Activated CD8-positive, alpha-beta T cell treated with anti-CD3 and anti-CD28 coated beads, Interleukin-2, amount 10 ng/mL, durations not matched to agents 7 days and 5 days (primary cell): ENCODE measurements at regions not wholly inside any gene's neighbourhood (a gene's known extent, or its start where the extent isn't known, plus 50 kb on each side); places are given as distances from the start of the nearest gene placed in this dataset.
"Not testable (repeated sequence)": the region's sequence is repeated elsewhere in the genome, so short reads cannot be mapped to it uniquely, and the experiment has no call there.

Experiments used
- ATAC-seq: fragments of 150-1000 bp; cut with Tn5 transposase; one replicate; pipeline ENCODE4 v1.10.0; 2021; ENCODE audit warnings: moderate library complexity
- CTCF ChIA-PET: fragments of 350-600 bp; sonication (Branson Sonifier 250); formaldehyde crosslinking; loops from one replicate; lab custom pipeline; 2021; ENCODE audit warnings: antibody characterized with exemption; lab: Charles Lee
- POLR2A ChIA-PET: fragments of 350-600 bp; sonication (Branson Sonifier 250); formaldehyde crosslinking; loops from one replicate; lab custom pipeline; 2021; ENCODE audit warnings: antibody characterized with exemption; lab: Charles Lee
- DNase-seq: peaks from one replicate; pipeline ENCODE4 v3.0.0-alpha.2; 2020
- H3K27ac Mint-ChIP-seq: one replicate; pipeline ENCODE4 v1.8.0; 2021; ENCODE audit warnings: mild to moderate bottlenecking, mixed read lengths
- H3K27me3 Mint-ChIP-seq: one replicate; pipeline ENCODE4 v1.8.0; 2021; ENCODE audit warnings: low read depth, mixed read lengths
- H3K36me3 Mint-ChIP-seq: one replicate; pipeline ENCODE4 v1.8.0; 2021; ENCODE audit warnings: low read depth, mixed read lengths
- H3K4me1 Mint-ChIP-seq: one replicate; pipeline ENCODE4 v1.8.0; 2021; ENCODE audit warnings: low read depth, mixed read lengths
- H3K4me3 Mint-ChIP-seq: one replicate; pipeline ENCODE4 v1.8.0; 2021; ENCODE audit warnings: mild to moderate bottlenecking, mixed read lengths
- H3K9me3 Mint-ChIP-seq: one replicate; pipeline ENCODE4 v1.8.0; 2022; ENCODE audit warnings: mixed read lengths; ENCODE audit not compliant: insufficient read depth

- H3K4me3 Mint-ChIP-seq, CTCF ChIA-PET, H3K36me3 Mint-ChIP-seq, ATAC-seq, DNase-seq, H3K27ac Mint-ChIP-seq, H3K27me3 Mint-ChIP-seq, H3K4me1 Mint-ChIP-seq, POLR2A ChIA-PET, H3K9me3 Mint-ChIP-seq: not testable (repeated sequence)
Observed at GRCh38 chr17:15802917-15803316, 70.8 kb downstream of the TBC1D26 start.

DNA sequence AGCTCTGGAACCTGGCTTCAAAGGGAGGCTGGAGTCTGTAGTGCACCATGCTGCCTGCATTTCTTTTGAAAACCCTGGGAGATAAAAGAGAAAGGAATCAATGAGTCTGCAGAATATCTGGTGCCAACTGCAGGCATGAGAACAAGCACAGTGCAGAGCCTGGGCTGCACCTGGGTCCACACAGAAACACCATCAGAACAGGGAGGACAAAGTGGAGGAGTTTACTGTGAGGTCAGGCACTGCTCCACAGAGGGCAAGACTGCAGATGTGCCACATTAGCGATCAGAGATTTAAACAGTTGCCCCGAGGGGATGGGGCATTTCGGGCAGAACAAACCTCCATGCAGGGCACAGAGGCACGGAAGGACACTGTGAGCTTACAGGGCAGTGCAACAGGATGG lies 74.7 kb downstream of the TBC1D26 start:
- CTCF ChIA-PET, result not testable (repeated sequence)

GRCh38 chr17:15813388-15813787 lies 81.3 kb downstream of the TBC1D26 start:
- H3K4me1 Mint-ChIP-seq, H3K9me3 Mint-ChIP-seq, ATAC-seq, H3K4me3 Mint-ChIP-seq, H3K36me3 Mint-ChIP-seq, POLR2A ChIA-PET, CTCF ChIA-PET, DNase-seq, H3K27me3 Mint-ChIP-seq, H3K27ac Mint-ChIP-seq: not testable (repeated sequence)

More for the DNA sequence above, 74.7 kb downstream of the TBC1D26 start:
- POLR2A ChIA-PET, DNase-seq, ATAC-seq, H3K27ac Mint-ChIP-seq, H3K27me3 Mint-ChIP-seq, H3K36me3 Mint-ChIP-seq, H3K4me1 Mint-ChIP-seq, H3K9me3 Mint-ChIP-seq, H3K4me3 Mint-ChIP-seq: not testable (repeated sequence)

GRCh38 chr17:15814003-15814402 lies 81.9 kb downstream of the TBC1D26 start:
- H3K9me3 Mint-ChIP-seq, H3K27me3 Mint-ChIP-seq, ATAC-seq, H3K4me1 Mint-ChIP-seq, CTCF ChIA-PET, H3K36me3 Mint-ChIP-seq, POLR2A ChIA-PET, H3K27ac Mint-ChIP-seq, H3K4me3 Mint-ChIP-seq, DNase-seq: not testable (repeated sequence)

GRCh38 chr17:15817861-15818260 lies 85.8 kb downstream of the TBC1D26 start:
- DNase-seq, H3K27ac Mint-ChIP-seq, H3K4me1 Mint-ChIP-seq, H3K36me3 Mint-ChIP-seq, POLR2A ChIA-PET, ATAC-seq, H3K27me3 Mint-ChIP-seq, H3K9me3 Mint-ChIP-seq, H3K4me3 Mint-ChIP-seq: not testable (repeated sequence)
- CTCF ChIA-PET, result interaction anchor here (0.7 kb wide), 1 partner anchor 559 kb away, joined by 5 read pairs; no protein-coding TSS in a partner anchor

DNA sequence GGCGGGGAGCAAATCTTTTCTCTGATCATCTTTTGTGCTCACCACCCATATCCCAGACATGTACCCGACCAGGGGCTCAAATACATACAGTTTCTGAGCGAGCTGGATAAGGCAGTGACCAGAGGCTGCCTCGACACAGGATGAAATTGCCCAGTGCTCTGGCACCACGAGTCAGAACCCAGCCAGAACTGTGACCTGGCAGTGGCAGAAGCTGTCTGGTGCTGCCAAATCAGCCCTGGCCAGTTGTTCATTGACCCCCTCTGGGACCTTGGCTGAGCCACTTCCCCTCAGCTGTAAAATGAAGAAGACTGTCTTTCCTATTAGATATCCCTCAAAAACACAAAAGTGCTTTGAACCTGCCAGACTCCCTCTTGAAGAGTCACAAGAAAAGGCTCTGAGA lies 90.2 kb downstream of the TBC1D26 start:
- H3K4me1 Mint-ChIP-seq, DNase-seq, POLR2A ChIA-PET, H3K36me3 Mint-ChIP-seq, H3K9me3 Mint-ChIP-seq, H3K4me3 Mint-ChIP-seq, CTCF ChIA-PET, H3K27ac Mint-ChIP-seq, ATAC-seq: not testable (repeated sequence)
- H3K27me3 Mint-ChIP-seq, result peaks cover 12% of the 10 kb centered on the region

GRCh38 chr17:15828727-15829314 lies 96.7 kb downstream of the TBC1D26 start:
- CTCF ChIA-PET, result interaction anchor here (0.8 to 1.4 kb wide), 5 partner anchors 116 to 173 kb away, joined by 3 to 7 read pairs (median 4); partner anchors contain the start of genes ADORA2B, TTC19 and ZSWIM7
- not testable (repeated sequence) for H3K36me3 Mint-ChIP-seq

DNA sequence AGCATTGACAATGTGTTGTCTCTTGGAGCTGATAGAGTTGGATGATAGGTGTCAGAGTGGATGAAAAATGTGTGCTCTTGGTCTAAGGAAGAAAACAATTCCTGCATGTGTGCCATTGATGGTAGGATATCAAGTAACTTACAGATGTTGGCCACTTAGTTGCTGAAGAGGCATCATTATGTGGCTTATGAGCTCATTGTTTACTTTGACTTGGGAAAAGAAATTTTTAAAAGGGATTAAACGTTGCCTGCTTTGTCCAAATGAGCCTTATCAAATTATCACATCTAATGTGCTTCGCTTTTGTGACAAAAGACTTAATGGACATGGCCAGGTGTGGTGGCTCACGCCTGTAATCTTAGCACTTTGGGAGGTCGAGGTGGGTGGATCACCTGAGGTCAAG lies 98.1 kb downstream of the TBC1D26 start:
- H3K27ac Mint-ChIP-seq, H3K9me3 Mint-ChIP-seq, H3K27me3 Mint-ChIP-seq, ATAC-seq, H3K4me3 Mint-ChIP-seq, POLR2A ChIA-PET, H3K36me3 Mint-ChIP-seq, DNase-seq: not testable (repeated sequence)
- CTCF ChIA-PET, result interaction anchor here (1.2 to 1.4 kb wide), 2 partner anchors 128 to 171 kb away, joined by 3 to 4 read pairs; no protein-coding TSS in a partner anchor
- peaks cover 24% of the 10 kb centered on the region for H3K4me1 Mint-ChIP-seq

More at GRCh38 chr17:15828727-15829314, 96.7 kb downstream of the TBC1D26 start:
- H3K27ac Mint-ChIP-seq, POLR2A ChIA-PET, H3K9me3 Mint-ChIP-seq, H3K4me3 Mint-ChIP-seq: not testable (repeated sequence)
- Mint-ChIP-seq H3K4me1 (peaks cover 21% of the 10 kb centered on the region), H3K27me3 (peaks cover 15% of the 10 kb centered on the region)
- DNase-seq, result peak; percentile 83
- ATAC-seq, result peak; percentile 92

GRCh38 chr17:15831182-15831581 lies 99.1 kb downstream of the TBC1D26 start:
- H3K4me3 Mint-ChIP-seq, H3K9me3 Mint-ChIP-seq, CTCF ChIA-PET, POLR2A ChIA-PET, DNase-seq, H3K36me3 Mint-ChIP-seq, H3K27me3 Mint-ChIP-seq: not testable (repeated sequence)
- Mint-ChIP-seq H3K4me1 (peaks cover 24% of the 10 kb centered on the region), H3K27ac (peak overlapping the region; percentile 35)
- ATAC-seq, result peak; percentile 21

GRCh38 chr17:15832921-15833480 lies 100.9 kb downstream of the TBC1D26 start:
- peaks cover 24% of the 10 kb centered on the region for H3K4me1 Mint-ChIP-seq
- H3K4me3 Mint-ChIP-seq, H3K36me3 Mint-ChIP-seq, H3K9me3 Mint-ChIP-seq, H3K27me3 Mint-ChIP-seq, POLR2A ChIA-PET, CTCF ChIA-PET: not testable (repeated sequence)
- peak overlapping the region; percentile 72 for H3K27ac Mint-ChIP-seq
- ATAC-seq, result peak; percentile 54
- DNase-seq, result peak; percentile 31

- H3K36me3 Mint-ChIP-seq, H3K27me3 Mint-ChIP-seq, H3K9me3 Mint-ChIP-seq, POLR2A ChIA-PET, ATAC-seq, DNase-seq, CTCF ChIA-PET, H3K4me3 Mint-ChIP-seq: not testable (repeated sequence)
- Mint-ChIP-seq H3K27ac (peak overlapping the region; percentile 72), H3K4me1 (peaks cover 24% of the 10 kb centered on the region)
Observed at GRCh38 chr17:15833890-15834289, 101.8 kb downstream of the TBC1D26 start.

DNA sequence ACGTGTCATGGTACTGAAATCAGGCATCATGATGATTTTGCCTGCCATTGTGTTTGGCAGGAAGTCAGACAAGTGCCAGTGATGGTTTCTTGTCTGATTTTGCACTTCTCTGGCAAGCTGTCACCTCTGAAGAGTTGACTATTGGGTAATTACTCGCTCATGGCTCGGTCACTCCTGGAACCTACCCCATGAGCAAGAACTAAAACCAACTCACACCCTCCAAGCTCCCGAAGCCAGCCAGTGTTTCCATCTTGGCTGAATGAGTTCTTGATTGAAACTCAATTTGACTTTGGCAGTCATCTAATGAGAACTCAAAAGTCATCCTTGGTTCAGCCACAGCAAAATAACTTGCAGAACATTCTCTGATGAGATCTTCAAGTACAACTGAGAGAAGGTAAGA lies 103.4 kb downstream of the TBC1D26 start:
- H3K36me3 Mint-ChIP-seq, H3K4me3 Mint-ChIP-seq, H3K9me3 Mint-ChIP-seq, H3K27ac Mint-ChIP-seq, DNase-seq, ATAC-seq, CTCF ChIA-PET, POLR2A ChIA-PET, H3K27me3 Mint-ChIP-seq: not testable (repeated sequence)
- peaks cover 24% of the 10 kb centered on the region for H3K4me1 Mint-ChIP-seq
